ENCODE measurements at regions not wholly inside any gene's neighbourhood (a gene's known extent, or its start where the extent isn't known, plus 50 kb on each side); places are given as distances from the start of the nearest gene placed in this dataset.
"Not testable (repeated sequence)": the region's sequence is repeated elsewhere in the genome, so short reads cannot be mapped to it uniquely, and the experiment has no call there.

DNA sequence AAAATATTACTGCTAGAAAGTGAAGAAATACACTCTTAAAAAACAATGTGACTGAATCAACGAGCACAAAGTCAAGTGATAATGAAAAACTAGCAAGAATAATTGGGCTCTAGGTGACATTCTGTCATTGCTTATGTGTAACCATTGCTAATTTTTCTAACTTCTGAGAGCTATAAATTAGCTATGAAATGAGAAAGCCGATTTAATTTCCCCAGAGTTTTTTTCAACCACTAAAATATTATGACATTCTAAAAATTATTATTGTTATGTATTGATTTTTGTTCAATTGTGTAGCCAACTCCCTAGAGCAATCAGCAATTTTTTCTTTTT lies 458.6 kb upstream of the ATXN8OS start:
- no peak for DNase-seq

- DNase-seq: no peak
These were observed 459.1 kb upstream of the ATXN8OS start for GRCh38 chr13:69648340-69649062.

GRCh38 chr13:69644447-69644846 lies 463.2 kb upstream of the ATXN8OS start:
- DNase-seq: no peak

- DNase-seq: no peak
These were observed 465.9 kb upstream of the ATXN8OS start for GRCh38 chr13:69641773-69642172.

- DNase-seq: no peak
These were observed 474.6 kb upstream of the ATXN8OS start for GRCh38 chr13:69633044-69633443.

GRCh38 chr13:69623973-69624372 lies 483.7 kb upstream of the ATXN8OS start:
- no peak for DNase-seq

DNA sequence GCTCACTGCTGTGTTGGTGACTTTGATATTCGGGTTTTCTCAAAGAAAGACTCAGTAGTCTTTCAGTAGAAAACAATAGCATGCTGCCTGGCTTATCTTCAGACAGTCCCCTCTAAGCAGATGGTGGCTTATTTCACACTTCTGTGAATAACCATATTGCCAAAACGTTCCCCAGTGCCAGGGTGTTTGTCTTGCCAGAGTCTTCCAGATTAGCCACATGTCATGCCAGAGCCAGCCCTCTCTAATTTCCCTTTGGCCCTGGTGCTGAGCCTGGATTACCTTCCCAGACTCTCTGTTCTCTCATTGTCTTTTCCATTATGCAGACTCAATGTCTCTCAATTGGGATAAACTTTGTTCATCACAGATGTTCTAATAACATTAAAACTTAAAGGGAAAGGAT lies 488.0 kb upstream of the ATXN8OS start:
- no peak for DNase-seq

GRCh38 chr13:69618838-69619237 lies 488.8 kb upstream of the ATXN8OS start:
- no peak for DNase-seq

DNA sequence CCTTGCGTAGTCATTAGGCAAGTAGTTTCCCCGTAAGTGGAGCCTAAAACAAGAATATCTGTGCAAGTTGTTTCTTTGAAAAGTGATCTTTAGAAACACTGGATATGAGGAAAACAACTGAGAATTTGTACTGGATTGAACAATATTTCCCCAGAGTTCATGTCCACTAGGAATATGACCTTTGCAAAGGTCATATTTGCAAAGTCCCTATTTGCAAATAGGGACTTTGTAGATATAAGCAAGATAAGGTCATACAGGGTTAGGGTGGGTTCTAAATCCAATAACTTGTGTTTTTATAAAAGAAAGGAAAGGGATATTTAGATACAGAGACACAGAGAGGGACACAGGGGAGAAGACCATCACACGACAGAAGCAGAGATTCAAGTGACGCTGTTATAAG lies 489.2 kb upstream of the ATXN8OS start:
- DNase-seq: no peak

DNA sequence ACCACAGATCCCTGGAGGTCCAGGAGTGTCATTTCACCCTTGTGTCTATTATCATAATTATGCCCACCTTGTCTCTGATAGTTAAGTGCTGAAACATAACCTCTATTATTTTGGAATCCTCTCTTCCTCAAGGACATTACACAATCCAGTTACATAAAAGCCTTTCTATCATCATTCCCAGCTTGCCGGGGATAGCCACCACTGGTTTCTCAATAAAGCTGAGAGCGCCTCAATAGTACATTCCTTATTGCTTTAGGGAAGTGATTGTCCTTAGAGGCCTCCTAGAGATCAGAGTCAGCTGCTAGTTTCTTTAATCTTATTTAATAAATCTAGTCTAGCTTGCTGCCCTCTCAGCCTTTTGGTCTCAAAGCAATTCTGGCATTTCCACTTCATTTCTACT lies 490.0 kb upstream of the ATXN8OS start:
- DNase-seq: no peak

GRCh38 chr13:69616396-69616795 lies 491.2 kb upstream of the ATXN8OS start:
- DNase-seq: no peak

- not testable (repeated sequence) for DNase-seq
These were observed 492.6 kb upstream of the ATXN8OS start for GRCh38 chr13:69615055-69615454.

DNA sequence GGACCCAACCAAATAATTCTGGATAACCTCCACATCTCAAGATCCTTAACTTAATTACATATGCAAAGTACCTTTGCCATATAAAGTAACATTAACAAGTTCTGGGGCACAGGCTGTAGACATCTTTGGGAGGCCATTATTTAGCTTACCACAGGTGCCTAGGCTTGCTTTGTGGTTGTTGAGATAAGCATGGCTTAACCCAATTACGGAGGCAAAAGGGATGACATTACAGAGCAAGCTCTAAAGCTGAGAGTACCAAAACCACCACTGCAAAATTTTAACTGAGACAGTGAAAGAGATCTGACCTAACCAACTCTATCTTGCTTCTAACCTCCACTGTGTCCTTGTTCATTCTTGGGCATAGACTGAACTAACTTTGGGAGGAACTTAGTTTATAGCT lies 502.9 kb upstream of the ATXN8OS start:
- DNase-seq: no peak

- DNase-seq: no peak
These were observed 504.3 kb upstream of the ATXN8OS start for GRCh38 chr13:69603144-69603853.

GRCh38 chr13:69601661-69602060 lies 506.0 kb upstream of the ATXN8OS start:
- DNase-seq: no peak

GRCh38 chr13:69600811-69601210 lies 506.8 kb upstream of the ATXN8OS start:
- no peak for DNase-seq

DNA sequence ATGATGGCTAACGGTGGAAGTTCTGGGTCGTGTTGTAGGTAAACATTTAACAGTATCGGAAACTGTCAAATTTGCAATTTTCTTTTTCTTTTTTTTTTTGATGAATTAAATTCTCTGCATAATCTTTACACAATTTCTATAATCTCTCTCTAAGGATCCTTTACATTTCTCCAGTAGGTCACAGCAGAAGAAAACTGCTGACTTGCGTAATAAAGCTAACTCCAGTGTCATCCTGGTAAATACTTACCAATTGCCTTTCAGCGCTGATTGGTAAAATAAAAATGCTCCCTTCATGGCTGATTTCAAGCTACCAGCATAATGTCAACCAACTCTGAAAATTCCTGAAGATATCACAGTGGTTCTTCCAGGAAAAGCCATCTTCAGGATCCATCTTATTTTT lies 510.5 kb upstream of the ATXN8OS start:
- no peak for DNase-seq

GRCh38 chr13:69595181-69595580 lies 512.4 kb upstream of the ATXN8OS start:
- DNase-seq: no peak

- no peak for DNase-seq
These were observed 516.2 kb upstream of the ATXN8OS start for GRCh38 chr13:69591437-69591836.

GRCh38 chr13:69589531-69590235 lies 517.9 kb upstream of the ATXN8OS start:
- DNase-seq: no peak

DNA sequence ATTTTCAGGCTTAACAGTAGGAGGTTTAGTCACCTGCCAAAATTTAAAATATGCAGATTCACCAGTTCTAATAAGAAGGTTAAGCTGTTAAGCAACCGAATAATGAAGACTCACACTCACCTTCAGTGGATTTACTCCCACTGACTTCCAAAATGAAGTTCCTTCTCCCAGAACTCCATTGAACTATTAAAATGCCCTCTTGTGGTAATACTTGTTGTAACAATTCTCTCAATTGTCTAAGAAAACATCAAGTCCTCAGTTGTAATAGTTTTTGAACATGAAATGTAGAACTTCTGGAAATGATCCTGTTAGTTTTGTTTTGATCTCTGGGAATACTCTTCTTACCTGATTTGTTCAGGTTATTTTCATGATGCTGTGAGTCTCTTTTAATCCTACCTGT lies 522.0 kb upstream of the ATXN8OS start:
- DNase-seq: no peak

- DNase-seq: no peak
These were observed 527.4 kb upstream of the ATXN8OS start for GRCh38 chr13:69580255-69580654.

DNA sequence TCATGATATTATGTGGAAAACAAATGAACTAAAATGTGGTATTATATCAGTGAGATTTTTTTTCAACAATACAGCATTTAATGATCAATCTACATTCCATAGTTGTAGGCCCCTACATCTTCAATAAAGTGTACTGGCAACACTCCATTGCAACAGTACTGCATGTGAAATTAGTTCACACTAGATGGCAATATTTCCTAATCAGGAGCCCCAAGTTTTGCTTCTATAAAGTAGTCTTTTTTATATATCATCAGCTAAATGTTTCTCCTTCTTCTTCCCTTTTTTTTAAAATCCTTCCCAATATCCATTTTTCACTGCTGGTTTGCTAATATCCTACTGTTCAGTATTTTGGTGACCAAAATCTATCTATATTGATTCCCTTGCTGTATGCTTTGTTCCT lies 528.3 kb upstream of the ATXN8OS start:
- DNase-seq: no peak

Measured in renal pelvis (tissue), 1 donor.